GM23338 (cell line): ENCODE measurements at regions not wholly inside any gene's neighbourhood (a gene's known extent, or its start where the extent isn't known, plus 50 kb on each side); places are given as distances from the start of the nearest gene placed in this dataset.

Experiments
- ATAC-seq: fragments of 200-7000 bp; cut with Tn5 transposase; 3 replicates; pipeline ENCODE4 v1.9.1; 2020
- DNase-seq: peaks from one replicate; pipeline ENCODE4 v3.0.0-alpha.2; 2015; ENCODE audit warnings: low spot score
- H2AFZ ChIP-seq: fragments of 200-600 bp; sonication (generic); 2 replicates; pipeline ENCODE4 v1.8.0; 2016; ENCODE audit warnings: antibody characterized with exemption, mild to moderate bottlenecking, moderate library complexity
- H3F3A ChIP-seq: fragments of 200-600 bp; sonication (generic); replicated peaks from 2 replicates; pipeline ENCODE4 v1.8.0; 2017; ENCODE audit warnings: antibody characterized with exemption, mixed run types, low read depth
- H3K27ac ChIP-seq: fragments of 200-600 bp; sonication (generic); 2 replicates; pipeline ENCODE4 v1.6.1; 2016; ENCODE audit warnings: low read depth
- H3K27me3 ChIP-seq: fragments of 200-600 bp; sonication (generic); 2 replicates; pipeline ENCODE4 v1.8.0; 2016; ENCODE audit warnings: mild to moderate bottlenecking, mixed run types, moderate library complexity; ENCODE audit not compliant: insufficient read depth
- H3K36me3 ChIP-seq: fragments of 200-600 bp; sonication (generic); 2 replicates; pipeline ENCODE4 v1.8.0; 2016; ENCODE audit warnings: mild to moderate bottlenecking; ENCODE audit not compliant: insufficient read depth
- H3K4me1 ChIP-seq: fragments of 200-600 bp; sonication (generic); 2 replicates; pipeline ENCODE4 v1.8.0; 2016; ENCODE audit warnings: mild to moderate bottlenecking, moderate library complexity; ENCODE audit not compliant: insufficient read depth
- H3K4me2 ChIP-seq: fragments of 200-600 bp; sonication (generic); 2 replicates; pipeline ENCODE4 v1.7.1; 2017; ENCODE audit warnings: mixed run types
- H3K4me3 ChIP-seq: fragments of 200-600 bp; sonication (generic); 2 replicates; pipeline ENCODE4 v1.6.1; 2016; ENCODE audit warnings: mixed run types
- H3K79me2 ChIP-seq: fragments of 200-600 bp; sonication (generic); replicated peaks from 2 replicates; pipeline ENCODE4 v1.8.0; 2017; ENCODE audit warnings: mild to moderate bottlenecking; ENCODE audit not compliant: insufficient read depth
- H3K9me2 ChIP-seq: fragments of 200-600 bp; sonication (generic); 2 replicates; pipeline ENCODE4 v1.8.0; 2017; ENCODE audit not compliant: insufficient read depth
- H4K20me1 ChIP-seq: fragments of 200-600 bp; sonication (generic); replicated peaks from 2 replicates; pipeline ENCODE4 v1.8.0; 2017; ENCODE audit warnings: mild to moderate bottlenecking; ENCODE audit not compliant: insufficient read depth
- H3K27ac Mint-ChIP-seq: 2 replicates; pipeline ENCODE4 v1.8.0; 2020; ENCODE audit warnings: inconsistent platforms, mild to moderate bottlenecking, moderate library complexity, mixed read lengths
- H3K27me3 Mint-ChIP-seq: 3 replicates; pipeline ENCODE4 v1.8.0; 2022; ENCODE audit warnings: low read depth, mild to moderate bottlenecking, moderate library complexity, mixed read lengths, inconsistent platforms; ENCODE audit not compliant: insufficient read depth, poor library complexity
- H3K36me3 Mint-ChIP-seq: 3 replicates; pipeline ENCODE4 v1.8.0; 2021; ENCODE audit warnings: low read depth, mild to moderate bottlenecking, inconsistent platforms, moderate library complexity, mixed read lengths
- H3K4me1 Mint-ChIP-seq: 3 replicates; pipeline ENCODE4 v1.8.0; 2020; ENCODE audit warnings: mild to moderate bottlenecking, inconsistent platforms, mixed read lengths
- H3K4me3 Mint-ChIP-seq: 3 replicates; pipeline ENCODE4 v1.8.0; 2021; ENCODE audit warnings: moderate library complexity, mild to moderate bottlenecking, inconsistent platforms, mixed read lengths
- H3K9me3 Mint-ChIP-seq: 3 replicates; pipeline ENCODE4 v1.8.0; 2020; ENCODE audit warnings: moderate library complexity, mild to moderate bottlenecking, inconsistent platforms, mixed read lengths
- CREB1 ChIP-seq: fragments of 250-450 bp; sonication (Bioruptor Pico); IDR thresholded peaks from 2 replicates; pipeline ENCODE4 v1.5.0; 2020; ENCODE audit warnings: low read depth, mild to moderate bottlenecking, moderate library complexity
- CTCF ChIP-seq, 2 experiments: fragments of 200-600 bp in 1 of 2; sonication (generic) in 1 of 2; conservative IDR thresholded peaks; 2 replicates each; pipeline versions ENCODE4 v1.5.1 to v1.6.1; 2016 to 2017; ENCODE audit warnings: antibody characterized with exemption in 2 of 2, low read depth in 2 of 2, mild to moderate bottlenecking in 2 of 2, moderate library complexity in 1 of 2
- ETS1 ChIP-seq: IDR thresholded peaks from 2 replicates; pipeline ENCODE4 v1.6.1; 2016; ENCODE audit warnings: antibody characterized with exemption
- EZH2 ChIP-seq: fragments of 200-600 bp; sonication (generic); IDR thresholded peaks from one replicate; pipeline ENCODE4 v1.8.0; 2017; ENCODE audit warnings: antibody characterized with exemption, mild to moderate bottlenecking, low read depth; ENCODE audit not compliant: unreplicated experiment
- EZH2phosphoT487 ChIP-seq: fragments of 200-600 bp; sonication (generic); IDR thresholded peaks from one replicate; pipeline ENCODE4 v1.8.1; 2018; ENCODE audit warnings: antibody characterized with exemption; ENCODE audit not compliant: unreplicated experiment
- JUNB ChIP-seq: IDR thresholded peaks from one replicate; pipeline ENCODE4 v1.6.1; 2016; ENCODE audit warnings: antibody characterized with exemption; ENCODE audit not compliant: unreplicated experiment
- NANOG ChIP-seq: IDR thresholded peaks from 2 replicates; pipeline ENCODE4 v1.6.1; 2016; ENCODE audit warnings: antibody characterized with exemption, borderline replicate concordance
- POLR2AphosphoS5 ChIP-seq: IDR thresholded peaks from 2 replicates; pipeline ENCODE4 v1.6.1; 2016; ENCODE audit warnings: antibody characterized with exemption, low read depth
- STAT1 ChIP-seq: IDR thresholded peaks from one replicate; pipeline ENCODE4 v1.6.1; 2016; ENCODE audit warnings: antibody characterized with exemption; ENCODE audit not compliant: unreplicated experiment
- ZNF114 ChIP-seq: fragments of 250-450 bp; sonication (Bioruptor Pico); IDR thresholded peaks from 2 replicates; pipeline ENCODE4 v1.5.0; 2020; ENCODE audit warnings: mild to moderate bottlenecking, moderate library complexity
- ZNF331 ChIP-seq: fragments of 250-450 bp; sonication (Bioruptor Pico); IDR thresholded peaks from 2 replicates; pipeline ENCODE4 v1.5.0; 2020; ENCODE audit warnings: low read depth, mild to moderate bottlenecking, moderate library complexity
- ZNF462 ChIP-seq: fragments of 250-450 bp; sonication (Bioruptor Pico); IDR thresholded peaks from 2 replicates; pipeline ENCODE4 v1.5.0; 2020; ENCODE audit warnings: mild to moderate bottlenecking, moderate library complexity
- TF ChIP-seq, protein P1 (sequence below): IDR thresholded peaks from one replicate; pipeline ENCODE4 v1.6.1; 2018; ENCODE audit warnings: antibody characterized with exemption; ENCODE audit not compliant: unreplicated experiment

- no peaks in the 10 kb centered on the region for H3K36me3 Mint-ChIP-seq
- H3K4me1 Mint-ChIP-seq: peaks cover 9% of the 10 kb centered on the region; the same call in 2 of the 3 replicates
- ATAC-seq (no peak), DNase-seq (no peak)
- H3K4me3 Mint-ChIP-seq: no peak overlapping the region
- Histone ChIP-seq H3K36me3 (no peaks in the 10 kb centered on the region), H3F3A (no peaks in the 10 kb centered on the region), H3K27me3 (no peaks in the 10 kb centered on the region), H3K4me1 (no peaks in the 10 kb centered on the region; the same call in 1 of the 2 replicates), H4K20me1 (no peaks in the 10 kb centered on the region), H2AFZ (no peak overlapping the region), H3K79me2 (no peaks in the 10 kb centered on the region), H3K4me2 (no peak overlapping the region), H3K9me2 (no peaks in the 10 kb centered on the region; the same call in 1 of the 2 replicates), H3K4me3 (no peak overlapping the region), H3K27ac (no peak overlapping the region)
- peaks cover 2% of the 10 kb centered on the region for H3K27me3 Mint-ChIP-seq
- H3K9me3 Mint-ChIP-seq: no peaks in the 10 kb centered on the region
- no peak overlapping the region for H3K27ac Mint-ChIP-seq
- TF ChIP-seq ZNF462 (CRISPR knock-in tag): no peak
- TF ChIP-seq CREB1 (CRISPR knock-in tag): no peak
- TF ChIP-seq POLR2AphosphoS5: no peak
- no peak for TF ChIP-seq EZH2
- no peak for TF ChIP-seq ZNF331 (CRISPR knock-in tag)
- TF ChIP-seq NANOG: no peak
- TF ChIP-seq STAT1: no peak
- TF ChIP-seq, protein P1, sequence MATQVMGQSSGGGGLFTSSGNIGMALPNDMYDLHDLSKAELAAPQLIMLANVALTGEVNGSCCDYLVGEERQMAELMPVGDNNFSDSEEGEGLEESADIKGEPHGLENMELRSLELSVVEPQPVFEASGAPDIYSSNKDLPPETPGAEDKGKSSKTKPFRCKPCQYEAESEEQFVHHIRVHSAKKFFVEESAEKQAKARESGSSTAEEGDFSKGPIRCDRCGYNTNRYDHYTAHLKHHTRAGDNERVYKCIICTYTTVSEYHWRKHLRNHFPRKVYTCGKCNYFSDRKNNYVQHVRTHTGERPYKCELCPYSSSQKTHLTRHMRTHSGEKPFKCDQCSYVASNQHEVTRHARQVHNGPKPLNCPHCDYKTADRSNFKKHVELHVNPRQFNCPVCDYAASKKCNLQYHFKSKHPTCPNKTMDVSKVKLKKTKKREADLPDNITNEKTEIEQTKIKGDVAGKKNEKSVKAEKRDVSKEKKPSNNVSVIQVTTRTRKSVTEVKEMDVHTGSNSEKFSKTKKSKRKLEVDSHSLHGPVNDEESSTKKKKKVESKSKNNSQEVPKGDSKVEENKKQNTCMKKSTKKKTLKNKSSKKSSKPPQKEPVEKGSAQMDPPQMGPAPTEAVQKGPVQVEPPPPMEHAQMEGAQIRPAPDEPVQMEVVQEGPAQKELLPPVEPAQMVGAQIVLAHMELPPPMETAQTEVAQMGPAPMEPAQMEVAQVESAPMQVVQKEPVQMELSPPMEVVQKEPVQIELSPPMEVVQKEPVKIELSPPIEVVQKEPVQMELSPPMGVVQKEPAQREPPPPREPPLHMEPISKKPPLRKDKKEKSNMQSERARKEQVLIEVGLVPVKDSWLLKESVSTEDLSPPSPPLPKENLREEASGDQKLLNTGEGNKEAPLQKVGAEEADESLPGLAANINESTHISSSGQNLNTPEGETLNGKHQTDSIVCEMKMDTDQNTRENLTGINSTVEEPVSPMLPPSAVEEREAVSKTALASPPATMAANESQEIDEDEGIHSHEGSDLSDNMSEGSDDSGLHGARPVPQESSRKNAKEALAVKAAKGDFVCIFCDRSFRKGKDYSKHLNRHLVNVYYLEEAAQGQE: no peak
- no peak for TF ChIP-seq CTCF (conservative IDR thresholded peaks at IDR 0.05; ENCODE audit: low read depth in 2 of 2)
- TF ChIP-seq ETS1: no peak
- no peak for TF ChIP-seq JUNB
- TF ChIP-seq ZNF114 (CRISPR knock-in tag): no peak
- TF ChIP-seq EZH2phosphoT487: no peak
Observed at GRCh38 chr2:203796248-203797010, 71.1 kb upstream of the CTLA4 start.
